ENCODE measurements at regions not wholly inside any gene's neighbourhood (a gene's known extent, or its start where the extent isn't known, plus 50 kb on each side); places are given as distances from the start of the nearest gene placed in this dataset.

DNA sequence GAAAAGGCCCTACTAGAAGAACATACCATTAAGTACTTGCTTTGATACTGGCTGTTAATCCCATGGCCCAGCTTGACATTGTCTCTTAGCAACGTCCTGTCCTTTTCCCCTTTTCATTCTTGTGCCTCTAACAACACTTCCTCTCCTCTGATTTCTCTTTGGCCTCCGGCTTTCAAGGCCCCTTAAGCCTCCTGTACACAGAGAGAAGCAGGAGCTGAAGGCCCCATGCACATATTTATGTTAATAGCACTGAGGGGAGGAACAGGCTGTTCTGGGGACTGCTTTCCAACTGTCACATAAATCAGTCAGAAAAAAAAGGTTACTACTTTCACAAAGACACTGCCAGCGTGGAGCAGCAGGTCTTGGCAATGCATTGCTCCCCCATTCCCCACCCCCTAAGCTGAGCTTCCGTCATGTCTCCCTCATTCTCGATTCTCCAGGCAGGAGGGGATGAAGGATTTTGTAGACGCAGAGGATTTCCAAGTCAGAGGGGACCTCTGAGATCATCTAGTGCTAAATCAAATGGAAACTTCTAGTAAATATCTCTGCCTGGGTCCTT is 257.4 kb upstream of the ADAMTS9 start:
- DNase-seq (ENCODE audit: low spot score), result no peak

GRCh38 chr3:64943866-64944265 is 256.1 kb upstream of the ADAMTS9 start:
- DNase-seq (ENCODE audit: low spot score), result no peak

- no peak for DNase-seq (ENCODE audit: low spot score)
These were observed 253.0 kb upstream of the ADAMTS9 start for GRCh38 chr3:64940596-64941348.

DNA sequence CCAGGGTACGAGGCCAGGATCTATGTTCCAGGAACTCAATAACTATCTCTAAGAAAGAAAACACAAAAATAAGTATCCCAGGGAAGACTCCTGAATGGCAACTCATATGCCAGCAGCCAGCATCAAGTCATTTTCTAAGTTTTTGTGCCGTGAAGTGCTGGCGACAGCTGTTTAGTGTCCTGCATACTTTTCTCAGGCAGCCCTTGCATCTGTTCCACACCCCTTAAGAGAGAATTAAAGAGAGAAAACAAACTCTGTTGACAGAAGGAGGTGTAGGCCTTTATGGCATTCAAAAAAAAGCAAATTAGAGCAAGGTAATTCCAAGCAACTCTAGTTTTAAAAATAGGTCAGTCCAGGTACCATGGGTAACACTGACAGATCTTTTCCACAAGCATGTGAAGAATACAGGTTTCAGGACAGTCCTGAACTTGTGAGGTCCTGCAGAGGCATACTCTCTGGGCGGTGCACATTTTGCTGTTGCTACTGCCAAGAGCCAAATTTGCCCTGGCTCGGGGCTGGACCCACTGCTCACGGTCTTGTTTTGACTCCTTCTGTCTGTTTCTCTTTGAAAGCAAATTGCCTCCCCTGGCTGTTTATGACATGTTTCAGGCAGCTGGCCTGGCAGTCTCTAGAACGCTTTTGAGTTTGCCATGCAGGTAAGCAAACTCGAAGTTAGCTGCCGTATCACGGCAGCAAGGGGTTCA is 252.1 kb upstream of the ADAMTS9 start:
- no peak for DNase-seq (ENCODE audit: low spot score)

- no peak for DNase-seq (ENCODE audit: low spot score)
These were observed 251.5 kb upstream of the ADAMTS9 start for GRCh38 chr3:64939309-64939708.

DNA sequence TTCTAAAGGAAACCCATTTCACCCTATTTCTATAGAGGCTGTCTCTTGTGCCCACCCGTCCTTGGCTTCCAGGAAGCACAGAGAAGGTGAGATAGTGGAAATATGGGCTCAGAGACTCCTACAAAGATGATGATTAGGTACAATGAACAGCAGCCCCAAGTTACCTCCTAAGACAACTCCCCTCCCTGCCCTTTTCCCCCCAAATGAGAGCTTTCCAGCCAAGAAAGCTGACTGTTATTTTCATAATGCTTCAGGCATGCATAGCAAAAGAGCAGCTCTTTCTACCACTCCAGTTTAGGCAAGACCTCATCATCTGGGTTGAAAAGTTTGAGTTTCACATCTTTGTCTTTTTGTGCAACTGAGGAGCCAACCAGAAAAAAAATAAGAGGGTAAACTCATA is 248.8 kb upstream of the ADAMTS9 start:
- DNase-seq (ENCODE audit: low spot score), result no peak

DNA sequence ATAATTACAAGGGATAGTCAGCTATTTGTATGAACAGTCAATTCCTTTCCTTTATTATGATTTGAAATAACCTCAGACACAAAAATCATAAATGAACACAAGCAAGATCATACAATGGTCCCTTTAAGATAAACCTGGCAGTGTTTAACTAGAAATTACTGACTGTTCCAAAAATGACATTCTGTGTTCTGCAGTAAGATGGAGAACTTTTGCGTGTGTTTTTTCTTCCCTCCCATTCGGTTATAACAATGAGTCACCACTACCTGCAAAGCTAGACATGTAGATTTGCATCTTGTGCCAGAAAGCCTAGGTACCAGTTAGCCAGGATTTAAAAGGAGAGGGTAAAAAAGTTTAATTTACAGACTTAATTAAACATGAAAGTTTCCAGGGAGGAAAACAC is 248.2 kb upstream of the ADAMTS9 start:
- DNase-seq (ENCODE audit: low spot score), result no peak

GRCh38 chr3:64932666-64933342 is 245.0 kb upstream of the ADAMTS9 start:
- no peak for DNase-seq (ENCODE audit: low spot score)

GRCh38 chr3:64932016-64932518 is 244.3 kb upstream of the ADAMTS9 start:
- DNase-seq (ENCODE audit: low spot score), result no peak

- DNase-seq (ENCODE audit: low spot score), result no peak
These were observed 243.1 kb upstream of the ADAMTS9 start for GRCh38 chr3:64930891-64931290.

DNA sequence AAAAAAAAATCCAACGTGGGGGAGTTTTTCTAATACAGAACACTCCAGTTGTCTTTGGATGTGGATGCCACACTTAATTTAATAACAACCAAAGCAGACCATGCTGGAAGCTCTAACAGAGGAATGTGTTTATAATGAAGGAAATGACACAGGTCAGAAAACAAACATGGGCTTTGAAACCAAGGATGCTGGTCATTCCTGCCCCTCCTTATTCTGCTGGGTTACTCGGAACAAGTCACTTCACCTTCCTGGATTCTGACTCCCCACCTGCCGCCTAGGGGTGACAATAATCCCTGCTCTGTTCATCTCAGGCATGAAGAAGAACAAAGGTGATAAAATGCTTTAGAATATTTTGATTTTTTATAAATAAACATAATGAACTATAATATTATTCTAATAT is 240.9 kb upstream of the ADAMTS9 start:
- DNase-seq (ENCODE audit: low spot score), result no peak

DNA sequence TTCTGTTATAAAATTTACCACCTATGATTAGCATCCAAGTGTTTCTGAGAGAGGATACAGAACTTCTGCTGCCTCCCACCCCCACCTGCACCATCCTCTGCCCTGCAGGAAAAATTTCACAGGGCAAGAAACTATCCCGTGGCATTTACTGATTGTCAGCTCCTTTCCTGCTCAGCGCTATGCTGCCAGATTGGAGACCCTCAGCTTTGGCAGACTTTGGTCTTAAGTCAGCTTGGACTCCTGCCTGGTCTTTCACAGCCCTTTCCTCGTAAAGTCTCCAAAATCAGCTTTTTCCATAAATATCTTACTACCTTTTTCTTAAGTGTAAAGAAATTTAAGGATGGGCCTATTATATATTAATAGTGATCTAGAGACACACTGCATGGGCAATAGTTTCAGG is 239.9 kb upstream of the ADAMTS9 start:
- no peak for DNase-seq (ENCODE audit: low spot score)

- no peak for DNase-seq (ENCODE audit: low spot score)
These were observed 237.8 kb upstream of the ADAMTS9 start for GRCh38 chr3:64925575-64925974.

- no peak for DNase-seq (ENCODE audit: low spot score)
These were observed 237.2 kb upstream of the ADAMTS9 start for GRCh38 chr3:64924961-64925360.

- DNase-seq (ENCODE audit: low spot score), result no peak
These were observed 234.4 kb upstream of the ADAMTS9 start for GRCh38 chr3:64922213-64922612.

GRCh38 chr3:64921281-64922065 is 233.7 kb upstream of the ADAMTS9 start:
- no peak for DNase-seq (ENCODE audit: low spot score)

DNA sequence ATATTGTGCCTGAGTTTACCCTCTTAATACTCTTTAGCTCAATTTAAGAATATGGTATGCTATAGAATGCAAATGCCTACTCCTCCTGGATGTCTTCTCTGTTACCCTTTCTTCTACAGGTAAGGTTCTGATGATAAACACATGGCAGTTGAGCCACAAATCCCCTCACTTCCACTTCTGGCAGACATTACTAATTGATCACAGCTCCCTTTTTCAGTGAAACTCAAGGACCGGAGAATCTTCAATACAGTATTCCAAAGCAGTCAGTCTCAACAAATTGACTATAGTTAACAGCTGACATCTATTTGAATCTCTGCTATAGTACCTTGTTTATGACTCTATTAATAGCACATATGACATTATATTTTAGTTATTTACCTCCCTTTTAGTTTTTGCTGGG is 232.1 kb upstream of the ADAMTS9 start:
- DNase-seq (ENCODE audit: low spot score), result no peak

DNA sequence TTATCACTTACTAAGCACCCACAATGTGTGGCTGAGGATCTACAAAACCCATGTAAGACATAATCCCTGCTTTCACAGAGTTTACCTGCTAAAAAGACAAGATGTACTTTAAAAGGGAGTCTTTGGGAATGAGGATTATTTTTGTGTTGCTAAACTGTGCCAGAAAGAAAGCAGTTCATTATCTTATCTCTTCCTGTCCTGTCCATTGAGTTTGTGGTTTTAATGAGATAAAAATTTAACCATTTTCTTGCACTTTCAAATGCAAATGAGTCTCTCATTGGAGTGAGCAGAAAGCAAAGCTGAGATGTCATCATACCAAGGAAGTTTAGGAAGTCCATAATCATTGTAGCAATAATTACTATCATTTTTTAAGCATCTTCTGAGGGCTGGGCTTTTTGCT is 231.2 kb upstream of the ADAMTS9 start:
- DNase-seq (ENCODE audit: low spot score), result no peak

GRCh38 chr3:64917914-64918453 is 230.2 kb upstream of the ADAMTS9 start:
- no peak for DNase-seq (ENCODE audit: low spot score)

DNA sequence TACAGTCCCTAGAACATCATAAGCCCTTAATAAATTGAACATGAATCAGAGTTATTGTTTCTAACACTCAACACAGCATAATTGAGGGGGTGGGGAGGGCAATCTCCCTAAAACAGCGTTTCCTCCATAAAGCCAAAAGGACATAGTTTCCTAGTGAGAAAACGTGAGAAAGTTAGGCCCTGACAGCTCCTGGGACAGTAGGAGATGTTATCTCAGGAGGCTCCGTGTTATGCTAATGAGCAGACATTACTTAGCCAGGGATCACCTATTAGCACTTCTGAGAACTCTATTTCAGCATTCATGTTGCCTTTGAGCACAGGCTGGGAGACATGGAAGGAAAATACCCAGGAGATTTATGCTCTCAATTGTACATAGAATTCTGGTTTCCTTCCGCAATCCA is 229.1 kb upstream of the ADAMTS9 start:
- no peak for DNase-seq (ENCODE audit: low spot score)

DNA sequence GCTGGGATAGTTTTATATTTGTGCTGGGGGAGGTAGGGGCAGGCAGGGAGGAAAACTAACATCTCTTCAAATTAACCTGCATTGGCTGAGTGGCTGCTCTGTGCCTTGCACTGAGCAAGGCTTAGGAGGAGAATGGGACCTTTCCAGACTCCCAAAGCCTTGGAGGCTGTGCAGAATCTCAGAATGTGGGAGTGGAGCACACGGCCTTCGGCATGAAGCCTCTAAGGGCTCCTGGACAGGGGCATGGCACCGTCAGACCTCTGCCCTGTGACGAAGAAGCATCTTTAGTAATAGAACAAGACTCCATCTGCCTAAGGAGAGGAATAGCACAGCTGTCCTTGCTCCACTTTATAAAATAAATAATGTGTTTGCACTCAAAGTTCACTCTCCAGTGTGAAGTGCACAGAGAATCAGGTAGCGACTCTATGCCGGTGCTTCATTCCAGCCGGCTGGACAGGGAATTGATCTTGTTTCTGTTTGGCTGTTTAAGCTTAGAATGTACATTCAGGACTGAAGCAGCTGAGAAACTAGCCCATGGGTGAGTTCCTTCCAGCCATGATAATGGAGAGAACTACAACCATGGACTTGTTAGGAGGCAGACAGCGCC is 228.5 kb upstream of the ADAMTS9 start:
- no peak for DNase-seq (ENCODE audit: low spot score)
